A549 (cell line): ENCODE measurements at regions not wholly inside any gene's neighbourhood (a gene's known extent, or its start where the extent isn't known, plus 50 kb on each side); places are given as distances from the start of the nearest gene placed in this dataset.
A peak's percentile ranks its signal among the peaks of the same experiment; 100 is the strongest.

Experiments used
- ATAC-seq, 2 experiments: fragments of 200-7000 bp in 1 of 2; fragments of >200 bp in 1 of 2; cut with Nextera tagmentation in 1 of 2; cut with Tn5 transposase in 1 of 2; 3 replicates each; pipeline versions ENCODE4 v1.8.0 to v1.9.1; 2018 to 2020; ENCODE audit warnings: mild to moderate bottlenecking in 1 of 2, moderate library complexity in 1 of 2
- CTCF ChIA-PET: fragments of 300-600 bp; sonication (Branson Sonifier 250); formaldehyde crosslinking; extraction: SDS; loops from one replicate; lab custom pipeline; 2021; ENCODE audit warnings: antibody characterized with exemption, inconsistent platforms; lab: Yijun Ruan, JAX
- POLR2A ChIA-PET: fragments of 350-600 bp; formaldehyde crosslinking; extraction: SDS; loops from one replicate; lab custom pipeline; 2021; ENCODE audit warnings: antibody characterized with exemption, inconsistent platforms; lab: Yijun Ruan, JAX
- DNase-seq, 2 experiments: peaks; one replicate each; pipeline versions ENCODE4 v3.0.0 to v3.0.0-alpha.2; 2011 to 2016; ENCODE audit warnings: low read depth in 1 of 2, low spot score in 1 of 2
- FAIRE-seq: peaks from 2 replicates; lab custom pipeline; 2011; peaks lifted over from hg19 to GRCh38; lab: Jason Lieb, UNC
- H3K27ac ChIP-seq, 2 experiments: fragments of >200 bp; sonication (Bioruptor Twin); formaldehyde crosslinking; 3 replicates each; pipeline ENCODE4 v1.5.1; 2016 to 2017
- H3K4me1 ChIP-seq: fragments of >200 bp; sonication (Bioruptor Twin); formaldehyde crosslinking; 3 replicates; pipeline ENCODE4 v1.6.1; 2016
- H3K4me2 ChIP-seq: fragments of >200 bp; sonication (Bioruptor Twin); formaldehyde crosslinking; 3 replicates; pipeline ENCODE4 v1.6.1; 2016
- H3K4me3 ChIP-seq: fragments of >200 bp; sonication (Bioruptor Twin); formaldehyde crosslinking; 3 replicates; pipeline ENCODE4 v1.5.1; 2016
- H3K9me3 ChIP-seq: fragments of >200 bp; sonication (Bioruptor Twin); formaldehyde crosslinking; 3 replicates; pipeline ENCODE4 v1.6.1; 2016
- BHLHE40 ChIP-seq: IDR thresholded peaks from 2 replicates; pipeline ENCODE4 v1.6.1; 2012; ENCODE audit warnings: low read depth, low read length, inconsistent platforms
- CBX2 ChIP-seq: fragments of 200-600 bp; sonication (generic); IDR thresholded peaks from 2 replicates; pipeline ENCODE4 v1.6.1; 2016; ENCODE audit warnings: low read depth, mild to moderate bottlenecking, borderline replicate concordance
- CHD4 ChIP-seq: fragments of 200-600 bp; sonication (generic); IDR thresholded peaks from 2 replicates; pipeline ENCODE4 v1.6.1; 2016; ENCODE audit warnings: antibody characterized with exemption, mild to moderate bottlenecking, borderline replicate concordance
- EHF ChIP-seq: fragments of 250-450 bp; sonication (Bioruptor Pico); IDR thresholded peaks from 2 replicates; pipeline ENCODE4 v1.5.0; 2020; ENCODE audit warnings: mild to moderate bottlenecking
- ESRRA ChIP-seq: fragments of 150-350 bp; IDR thresholded peaks from 2 replicates; pipeline ENCODE4 v1.6.1; 2014; ENCODE audit warnings: mild to moderate bottlenecking, low read length, borderline replicate concordance
- FOSL2 ChIP-seq, 2 experiments: fragments of 450-650 bp in 1 of 2; fragments of >200 bp in 1 of 2; sonication (Bioruptor Twin) in 1 of 2; formaldehyde crosslinking; IDR thresholded peaks; 2 replicates each; pipeline versions ENCODE4 v1.5.0 to v1.6.1; 2016 to 2020; ENCODE audit warnings: mild to moderate bottlenecking in 1 of 2, moderate library complexity in 1 of 2
- FOXS1 ChIP-seq: fragments of 250-450 bp; sonication (Bioruptor Pico); IDR thresholded peaks from 2 replicates; pipeline ENCODE4 v1.5.0; 2020; ENCODE audit warnings: mild to moderate bottlenecking, moderate library complexity
- HDAC2 ChIP-seq: fragments of 200-600 bp; sonication (generic); IDR thresholded peaks from 2 replicates; pipeline ENCODE4 v1.6.1; 2016
- RNF2 ChIP-seq: fragments of 200-600 bp; sonication (generic); IDR thresholded peaks from 2 replicates; pipeline ENCODE4 v1.6.1; 2016; ENCODE audit warnings: low read depth, mild to moderate bottlenecking, antibody characterized with exemption, moderate library complexity, borderline replicate concordance
- ZC3H11A ChIP-seq: fragments of 450-650 bp; IDR thresholded peaks from 2 replicates; pipeline ENCODE4 v1.6.1; 2014; ENCODE audit warnings: antibody characterized with exemption, mild to moderate bottlenecking
- ZNF302 ChIP-seq: fragments of 250-450 bp; sonication (Bioruptor Pico); IDR thresholded peaks from 2 replicates; pipeline ENCODE4 v1.9.0; 2021; ENCODE audit warnings: inconsistent platforms, mild to moderate bottlenecking, moderate library complexity
- ZSCAN20 ChIP-seq: fragments of 250-450 bp; sonication (Bioruptor Pico); IDR thresholded peaks from 2 replicates; pipeline ENCODE4 v1.8.0; 2022; ENCODE audit warnings: mild to moderate bottlenecking, moderate library complexity
- WGBS: methylation state at CpG from one replicate; pipeline ENCODE4 v1.1.6; 2017; ENCODE audit errors: missing lambda C conversion rate; 5-methylcytosine and 5-hydroxymethylcytosine counted together
- TF ChIP-seq, protein P1 (sequence below): fragments of 150-350 bp; IDR thresholded peaks from 2 replicates; pipeline ENCODE4 v1.6.1; 2014; ENCODE audit warnings: low read depth, mild to moderate bottlenecking, low read length
- TF ChIP-seq, protein P2 (sequence below): fragments of >200 bp; sonication (Bioruptor Twin); formaldehyde crosslinking; IDR thresholded peaks from 3 replicates; pipeline ENCODE4 v1.6.1; 2016
- TF ChIP-seq, protein P3 (sequence below): IDR thresholded peaks from 2 replicates; pipeline ENCODE4 v1.6.1; 2012; ENCODE audit warnings: low read depth, borderline replicate concordance
- TF ChIP-seq, protein P4 (sequence below): fragments of 200-600 bp; sonication (generic); IDR thresholded peaks from 2 replicates; pipeline ENCODE4 v1.6.1; 2016; ENCODE audit warnings: antibody characterized with exemption, mild to moderate bottlenecking, moderate library complexity

DNA sequence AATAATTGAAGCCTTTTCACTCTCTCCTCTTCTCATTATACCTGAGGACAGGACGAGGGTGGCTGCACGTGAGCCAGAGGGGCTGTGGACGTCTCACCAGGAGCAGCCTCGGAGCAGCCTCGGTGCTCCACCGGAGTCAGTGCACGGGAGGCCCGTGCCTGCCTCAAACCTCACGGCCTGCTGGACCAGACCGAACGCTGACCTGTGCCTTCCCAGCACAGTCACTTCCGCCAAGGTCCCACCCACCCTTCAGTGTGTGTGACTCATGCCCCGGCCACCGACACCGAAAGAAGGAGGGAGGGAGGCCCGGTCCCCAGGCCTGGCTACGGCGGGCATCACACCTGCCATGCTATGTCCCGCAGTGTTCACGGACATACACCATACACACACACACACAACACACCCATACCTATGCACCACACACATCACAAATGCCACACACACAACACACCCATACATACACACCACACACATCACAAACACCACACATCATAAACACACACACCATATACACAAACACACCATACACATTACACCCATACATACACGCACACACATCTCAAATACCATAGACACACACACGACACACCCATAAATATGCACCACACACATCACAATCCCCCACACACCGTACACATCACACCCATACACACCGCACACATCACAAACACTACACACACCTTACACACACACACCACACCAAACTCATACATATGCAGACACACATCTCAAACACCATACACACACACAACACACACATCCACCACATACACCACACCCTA is 1506.5 kb downstream of the TBC1D22A start:
- no peak for TF ChIP-seq FOSL2 (IDR thresholded peaks at IDR 0.05)
- TF ChIP-seq FOSL2 (CRISPR knock-in tag; IDR thresholded peaks at IDR 0.05), result 0 out of 2 replicates have a peak, but pooled peaks have one; percentile 2
- TF ChIP-seq, protein P1, sequence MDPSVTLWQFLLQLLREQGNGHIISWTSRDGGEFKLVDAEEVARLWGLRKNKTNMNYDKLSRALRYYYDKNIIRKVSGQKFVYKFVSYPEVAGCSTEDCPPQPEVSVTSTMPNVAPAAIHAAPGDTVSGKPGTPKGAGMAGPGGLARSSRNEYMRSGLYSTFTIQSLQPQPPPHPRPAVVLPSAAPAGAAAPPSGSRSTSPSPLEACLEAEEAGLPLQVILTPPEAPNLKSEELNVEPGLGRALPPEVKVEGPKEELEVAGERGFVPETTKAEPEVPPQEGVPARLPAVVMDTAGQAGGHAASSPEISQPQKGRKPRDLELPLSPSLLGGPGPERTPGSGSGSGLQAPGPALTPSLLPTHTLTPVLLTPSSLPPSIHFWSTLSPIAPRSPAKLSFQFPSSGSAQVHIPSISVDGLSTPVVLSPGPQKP, result no peak
- peaks cover 7% of the 10 kb centered on the region; the same call in 1 of the 3 replicates for H3K4me1 ChIP-seq
- peak in 1 of 2 experiments; percentile 39 for DNase-seq
- ChIA-PET POLR2A (no interaction called here), CTCF (no interaction called here)
- FAIRE-seq, result no peak
- H3K27ac ChIP-seq, result peak overlapping the region; percentile 36 to 71; a peak in 4 of 6 replicates
- peak; percentile 62 to 68; a peak in 5 of 6 replicates for ATAC-seq
- H3K4me2 ChIP-seq, result 0 out of 3 replicates have a peak overlapping the region, but pooled peaks have one; percentile 28
- H3K4me3 ChIP-seq, result no peak overlapping the region
- H3K9me3 ChIP-seq, result no peaks in the 10 kb centered on the region
- WGBS, result 61% methylated on average over 20 of the region's 24 CpGs

DNA sequence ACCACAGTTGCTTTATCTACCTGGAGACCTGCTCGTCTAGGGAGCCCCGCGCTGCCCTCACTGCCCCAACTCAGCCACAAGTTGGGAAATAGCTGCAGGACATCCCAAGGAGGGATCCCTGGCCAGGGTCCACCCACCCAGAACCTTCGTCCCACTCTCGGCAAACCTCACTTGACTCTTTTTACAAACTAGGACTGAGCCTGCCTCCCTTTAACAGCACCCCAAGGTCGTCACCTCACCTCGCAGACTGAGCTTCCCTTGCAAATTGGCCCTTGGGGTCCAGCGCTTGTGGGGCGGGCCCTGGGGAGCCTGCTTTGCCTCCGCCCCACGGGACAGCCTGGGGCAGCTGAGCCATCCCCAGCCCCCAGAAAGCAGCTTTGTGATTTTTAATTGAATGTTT is 1505.8 kb downstream of the TBC1D22A start:
- ATAC-seq (no peak), DNase-seq (no peak), FAIRE-seq (no peak)
- POLR2A ChIA-PET, result no interaction called here
- Histone ChIP-seq H3K4me2 (no peak overlapping the region), H3K27ac (peak overlapping the region; percentile 36 to 71; a peak in 4 of 6 replicates), H3K4me3 (no peak overlapping the region), H3K9me3 (no peaks in the 10 kb centered on the region), H3K4me1 (peaks cover 7% of the 10 kb centered on the region; the same call in 1 of the 3 replicates)
- 83% methylated on average over 8 of the region's 11 CpGs for WGBS
- CTCF ChIA-PET, result no interaction called here
- no peak for TF ChIP-seq ESRRA
- no peak for TF ChIP-seq CBX2
- TF ChIP-seq HDAC2, result no peak
- TF ChIP-seq BHLHE40, result no peak
- TF ChIP-seq CHD4, result no peak

DNA sequence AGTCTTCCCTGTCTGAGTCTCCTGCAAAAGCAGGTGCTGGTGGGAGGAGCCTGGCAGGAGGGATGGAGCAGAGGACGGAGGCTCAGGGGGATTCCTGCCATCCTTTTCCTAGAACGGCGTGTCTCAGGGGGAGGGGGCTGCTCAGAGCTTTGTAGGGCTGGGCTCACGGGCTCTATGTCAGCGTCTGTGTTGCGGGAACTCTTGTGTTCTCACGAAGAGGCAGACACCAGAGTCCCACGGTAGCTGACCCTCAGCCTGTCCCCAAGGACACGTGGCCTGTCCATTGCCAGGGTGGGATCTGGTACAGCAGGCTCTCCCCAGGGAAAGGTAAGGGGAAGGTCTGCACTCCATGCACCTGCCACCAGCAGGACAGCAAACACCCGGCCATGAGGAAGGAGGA is 1505.2 kb downstream of the TBC1D22A start:
- ATAC-seq (no peak), FAIRE-seq (no peak), DNase-seq (no peak)
- H3K4me1 ChIP-seq, result peaks cover 7% of the 10 kb centered on the region; the same call in 1 of the 3 replicates
- H3K4me2 ChIP-seq, result no peak overlapping the region
- TF ChIP-seq, protein P2, sequence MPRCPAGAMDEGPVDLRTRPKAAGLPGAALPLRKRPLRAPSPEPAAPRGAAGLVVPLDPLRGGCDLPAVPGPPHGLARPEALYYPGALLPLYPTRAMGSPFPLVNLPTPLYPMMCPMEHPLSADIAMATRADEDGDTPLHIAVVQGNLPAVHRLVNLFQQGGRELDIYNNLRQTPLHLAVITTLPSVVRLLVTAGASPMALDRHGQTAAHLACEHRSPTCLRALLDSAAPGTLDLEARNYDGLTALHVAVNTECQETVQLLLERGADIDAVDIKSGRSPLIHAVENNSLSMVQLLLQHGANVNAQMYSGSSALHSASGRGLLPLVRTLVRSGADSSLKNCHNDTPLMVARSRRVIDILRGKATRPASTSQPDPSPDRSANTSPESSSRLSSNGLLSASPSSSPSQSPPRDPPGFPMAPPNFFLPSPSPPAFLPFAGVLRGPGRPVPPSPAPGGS, result no peak
- TF ChIP-seq EHF (CRISPR knock-in tag) (no peak), ZC3H11A (no peak), RNF2 (no peak), FOXS1 (CRISPR knock-in tag) (no peak), ZNF302 (CRISPR knock-in tag) (no peak), ZSCAN20 (CRISPR knock-in tag) (no peak)
- TF ChIP-seq, protein P3, sequence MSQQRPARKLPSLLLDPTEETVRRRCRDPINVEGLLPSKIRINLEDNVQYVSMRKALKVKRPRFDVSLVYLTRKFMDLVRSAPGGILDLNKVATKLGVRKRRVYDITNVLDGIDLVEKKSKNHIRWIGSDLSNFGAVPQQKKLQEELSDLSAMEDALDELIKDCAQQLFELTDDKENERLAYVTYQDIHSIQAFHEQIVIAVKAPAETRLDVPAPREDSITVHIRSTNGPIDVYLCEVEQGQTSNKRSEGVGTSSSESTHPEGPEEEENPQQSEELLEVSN, result no peak
- TF ChIP-seq, protein P4, sequence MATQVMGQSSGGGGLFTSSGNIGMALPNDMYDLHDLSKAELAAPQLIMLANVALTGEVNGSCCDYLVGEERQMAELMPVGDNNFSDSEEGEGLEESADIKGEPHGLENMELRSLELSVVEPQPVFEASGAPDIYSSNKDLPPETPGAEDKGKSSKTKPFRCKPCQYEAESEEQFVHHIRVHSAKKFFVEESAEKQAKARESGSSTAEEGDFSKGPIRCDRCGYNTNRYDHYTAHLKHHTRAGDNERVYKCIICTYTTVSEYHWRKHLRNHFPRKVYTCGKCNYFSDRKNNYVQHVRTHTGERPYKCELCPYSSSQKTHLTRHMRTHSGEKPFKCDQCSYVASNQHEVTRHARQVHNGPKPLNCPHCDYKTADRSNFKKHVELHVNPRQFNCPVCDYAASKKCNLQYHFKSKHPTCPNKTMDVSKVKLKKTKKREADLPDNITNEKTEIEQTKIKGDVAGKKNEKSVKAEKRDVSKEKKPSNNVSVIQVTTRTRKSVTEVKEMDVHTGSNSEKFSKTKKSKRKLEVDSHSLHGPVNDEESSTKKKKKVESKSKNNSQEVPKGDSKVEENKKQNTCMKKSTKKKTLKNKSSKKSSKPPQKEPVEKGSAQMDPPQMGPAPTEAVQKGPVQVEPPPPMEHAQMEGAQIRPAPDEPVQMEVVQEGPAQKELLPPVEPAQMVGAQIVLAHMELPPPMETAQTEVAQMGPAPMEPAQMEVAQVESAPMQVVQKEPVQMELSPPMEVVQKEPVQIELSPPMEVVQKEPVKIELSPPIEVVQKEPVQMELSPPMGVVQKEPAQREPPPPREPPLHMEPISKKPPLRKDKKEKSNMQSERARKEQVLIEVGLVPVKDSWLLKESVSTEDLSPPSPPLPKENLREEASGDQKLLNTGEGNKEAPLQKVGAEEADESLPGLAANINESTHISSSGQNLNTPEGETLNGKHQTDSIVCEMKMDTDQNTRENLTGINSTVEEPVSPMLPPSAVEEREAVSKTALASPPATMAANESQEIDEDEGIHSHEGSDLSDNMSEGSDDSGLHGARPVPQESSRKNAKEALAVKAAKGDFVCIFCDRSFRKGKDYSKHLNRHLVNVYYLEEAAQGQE, result no peak
- CTCF ChIA-PET, result no interaction called here
- H3K27ac ChIP-seq, result no peak overlapping the region
- no peaks in the 10 kb centered on the region for H3K9me3 ChIP-seq
- POLR2A ChIA-PET, result no interaction called here
- no peak overlapping the region for H3K4me3 ChIP-seq
- WGBS, result 54% methylated on average over 2 of the region's 10 CpGs
